Neural progenitor cell (in vitro differentiated cells): ENCODE measurements at regions not wholly inside any gene's neighbourhood (a gene's known extent, or its start where the extent isn't known, plus 50 kb on each side); places are given as distances from the start of the nearest gene placed in this dataset.

Experiments used
- DNase-seq: peaks from one replicate; pipeline ENCODE4 v3.0.0-alpha.2; 2016; ENCODE audit warnings: low spot score
- H2AFZ ChIP-seq: fragments of 200-600 bp; sonication (generic); replicated peaks from 2 replicates; pipeline ENCODE4 v1.6.1; 2016; ENCODE audit warnings: antibody characterized with exemption
- H3F3A ChIP-seq: fragments of 200-600 bp; sonication (generic); 2 replicates; pipeline ENCODE4 v1.6.1; 2016; ENCODE audit warnings: antibody characterized with exemption, low read depth
- H3K27ac ChIP-seq: fragments of 200-600 bp; sonication (generic); 2 replicates; pipeline ENCODE4 v1.5.1; 2016; ENCODE audit warnings: mild to moderate bottlenecking
- H3K27me3 ChIP-seq: fragments of 200-600 bp; sonication (generic); 2 replicates; pipeline ENCODE4 v1.6.1; 2016; ENCODE audit warnings: mild to moderate bottlenecking, moderate library complexity
- H3K36me3 ChIP-seq: fragments of 200-600 bp; sonication (generic); 2 replicates; pipeline ENCODE4 v1.5.1; 2016
- H3K4me1 ChIP-seq: fragments of 200-600 bp; sonication (generic); 2 replicates; pipeline ENCODE4 v1.6.1; 2016; ENCODE audit warnings: mixed run types
- H3K4me2 ChIP-seq: fragments of 200-600 bp; sonication (generic); 2 replicates; pipeline ENCODE4 v1.6.1; 2016
- H3K4me3 ChIP-seq: fragments of 200-600 bp; sonication (generic); 2 replicates; pipeline ENCODE4 v1.5.1; 2016
- H3K79me2 ChIP-seq: fragments of 200-600 bp; sonication (generic); 2 replicates; pipeline ENCODE4 v1.6.1; 2016; ENCODE audit warnings: low read depth
- H3K9ac ChIP-seq: fragments of 200-600 bp; sonication (generic); 2 replicates; pipeline ENCODE4 v1.6.1; 2016
- H3K9me3 ChIP-seq: fragments of 200-600 bp; sonication (generic); 2 replicates; pipeline ENCODE4 v1.5.1; 2016; ENCODE audit warnings: low read depth
- H4K20me1 ChIP-seq: fragments of 200-600 bp; sonication (generic); 2 replicates; pipeline ENCODE4 v1.6.1; 2016; ENCODE audit warnings: low read depth
- H3K27ac Mint-ChIP-seq: 3 replicates; pipeline ENCODE4 v1.8.0; 2021; ENCODE audit warnings: mixed read lengths
- H3K27me3 Mint-ChIP-seq: 2 replicates; pipeline ENCODE4 v1.8.0; 2022; ENCODE audit warnings: low read depth, mild to moderate bottlenecking, inconsistent platforms, moderate library complexity, mixed read lengths; ENCODE audit not compliant: insufficient read depth
- H3K36me3 Mint-ChIP-seq: 3 replicates; pipeline ENCODE4 v1.8.0; 2021; ENCODE audit warnings: mixed read lengths
- H3K4me1 Mint-ChIP-seq: 3 replicates; pipeline ENCODE4 v1.8.0; 2021; ENCODE audit warnings: mixed read lengths
- H3K4me3 Mint-ChIP-seq: 3 replicates; pipeline ENCODE4 v1.8.0; 2021; ENCODE audit warnings: mild to moderate bottlenecking, moderate library complexity, mixed read lengths
- H3K9me3 Mint-ChIP-seq: 3 replicates; pipeline ENCODE4 v1.8.0; 2020; ENCODE audit warnings: mixed read lengths
- EZH2 ChIP-seq: fragments of 200-600 bp; sonication (generic); IDR thresholded peaks from 2 replicates; pipeline ENCODE4 v1.6.1; 2017; ENCODE audit warnings: antibody characterized with exemption, mild to moderate bottlenecking, moderate library complexity
- EZH2phosphoT487 ChIP-seq: fragments of 200-600 bp; sonication (generic); IDR thresholded peaks from 2 replicates; pipeline ENCODE4 v1.6.1; 2017; ENCODE audit warnings: antibody characterized with exemption
- TF ChIP-seq, protein P1 (sequence below): fragments of 200-600 bp; sonication (generic); IDR thresholded peaks from 2 replicates; pipeline ENCODE4 v1.5.1; 2017; ENCODE audit warnings: antibody characterized with exemption, mild to moderate bottlenecking

DNA sequence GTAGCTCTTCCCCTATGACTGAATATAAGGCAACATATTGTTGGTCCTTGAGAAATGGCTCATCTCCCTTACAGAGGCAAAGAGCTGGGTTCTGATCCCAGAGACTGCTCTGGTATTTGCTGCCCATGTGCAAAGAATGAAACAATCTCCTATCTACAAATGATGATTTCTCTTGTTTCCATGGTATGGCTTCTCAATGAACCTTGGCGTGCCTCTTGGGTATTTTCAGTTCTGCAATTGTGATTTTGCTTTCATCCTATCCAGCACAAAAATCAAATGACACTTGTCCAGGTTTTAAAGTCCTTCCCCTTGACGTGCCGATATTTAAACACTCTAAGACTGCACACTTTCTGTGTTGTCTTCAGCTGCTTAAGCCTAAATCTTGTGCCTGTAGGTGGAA, 109.8 kb upstream of the NR2F2 start:
- H3K4me2 ChIP-seq, result no peak overlapping the region
- H3K27ac Mint-ChIP-seq, result no peak overlapping the region

GRCh38 chr15:96222981-96223380, 107.5 kb upstream of the NR2F2 start:
- Histone ChIP-seq H3K36me3 (no peaks in the 10 kb centered on the region), H3K4me1 (peaks cover 13% of the 10 kb centered on the region), H3F3A (no peaks in the 10 kb centered on the region), H3K27me3 (no peaks in the 10 kb centered on the region), H3K9ac (no peak overlapping the region), H4K20me1 (no peaks in the 10 kb centered on the region), H3K4me2 (no peak overlapping the region), H3K27ac (no peak overlapping the region), H3K4me3 (no peak overlapping the region), H3K9me3 (no peaks in the 10 kb centered on the region), H2AFZ (no peak overlapping the region), H3K79me2 (no peaks in the 10 kb centered on the region)
- Mint-ChIP-seq H3K4me3 (no peak overlapping the region), H3K27me3 (peaks cover 3% of the 10 kb centered on the region), H3K4me1 (peaks cover 4% of the 10 kb centered on the region), H3K9me3 (no peaks in the 10 kb centered on the region), H3K36me3 (peaks cover 3% of the 10 kb centered on the region), H3K27ac (no peak overlapping the region)
- TF ChIP-seq EZH2 (no peak), EZH2phosphoT487 (no peak)
- DNase-seq, result no peak

More for the DNA sequence above, 109.8 kb upstream of the NR2F2 start:
- TF ChIP-seq EZH2phosphoT487 (no peak), EZH2 (no peak)
- TF ChIP-seq, protein P1, sequence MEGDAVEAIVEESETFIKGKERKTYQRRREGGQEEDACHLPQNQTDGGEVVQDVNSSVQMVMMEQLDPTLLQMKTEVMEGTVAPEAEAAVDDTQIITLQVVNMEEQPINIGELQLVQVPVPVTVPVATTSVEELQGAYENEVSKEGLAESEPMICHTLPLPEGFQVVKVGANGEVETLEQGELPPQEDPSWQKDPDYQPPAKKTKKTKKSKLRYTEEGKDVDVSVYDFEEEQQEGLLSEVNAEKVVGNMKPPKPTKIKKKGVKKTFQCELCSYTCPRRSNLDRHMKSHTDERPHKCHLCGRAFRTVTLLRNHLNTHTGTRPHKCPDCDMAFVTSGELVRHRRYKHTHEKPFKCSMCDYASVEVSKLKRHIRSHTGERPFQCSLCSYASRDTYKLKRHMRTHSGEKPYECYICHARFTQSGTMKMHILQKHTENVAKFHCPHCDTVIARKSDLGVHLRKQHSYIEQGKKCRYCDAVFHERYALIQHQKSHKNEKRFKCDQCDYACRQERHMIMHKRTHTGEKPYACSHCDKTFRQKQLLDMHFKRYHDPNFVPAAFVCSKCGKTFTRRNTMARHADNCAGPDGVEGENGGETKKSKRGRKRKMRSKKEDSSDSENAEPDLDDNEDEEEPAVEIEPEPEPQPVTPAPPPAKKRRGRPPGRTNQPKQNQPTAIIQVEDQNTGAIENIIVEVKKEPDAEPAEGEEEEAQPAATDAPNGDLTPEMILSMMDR, result no peak
- Histone ChIP-seq H3K4me1 (peaks cover 4% of the 10 kb centered on the region), H3K9ac (no peak overlapping the region), H3K9me3 (no peaks in the 10 kb centered on the region), H3K79me2 (no peaks in the 10 kb centered on the region), H3K4me3 (no peak overlapping the region), H3K36me3 (no peaks in the 10 kb centered on the region), H3F3A (no peaks in the 10 kb centered on the region), H3K27ac (no peak overlapping the region), H4K20me1 (no peaks in the 10 kb centered on the region), H2AFZ (no peak overlapping the region), H3K27me3 (no peaks in the 10 kb centered on the region)
- no peaks in the 10 kb centered on the region for H3K4me1 Mint-ChIP-seq
- no peak overlapping the region for H3K4me3 Mint-ChIP-seq
- H3K27me3 Mint-ChIP-seq, result peaks cover 5% of the 10 kb centered on the region
- H3K36me3 Mint-ChIP-seq, result peaks cover 7% of the 10 kb centered on the region
- no peak for DNase-seq
- no peaks in the 10 kb centered on the region for H3K9me3 Mint-ChIP-seq

DNA sequence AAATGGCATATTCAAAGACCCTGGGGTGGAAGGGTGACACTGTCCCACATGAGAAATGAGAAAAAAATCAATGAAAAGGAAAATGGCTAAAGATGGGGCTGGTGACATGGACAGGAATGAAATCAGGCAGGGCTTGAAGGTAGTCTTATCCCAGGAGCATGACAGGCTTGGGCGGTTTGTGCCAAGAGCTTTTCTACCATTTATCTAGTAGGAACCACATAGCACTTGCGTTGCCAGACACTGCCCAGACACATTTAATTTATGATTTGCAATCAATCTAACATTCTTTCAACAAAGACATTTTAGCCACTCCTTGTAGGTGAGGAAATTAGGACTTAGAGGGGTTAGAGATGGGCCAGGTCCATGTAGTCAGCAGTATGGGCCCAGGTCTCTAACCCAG, 106.6 kb upstream of the NR2F2 start:
- Mint-ChIP-seq H3K9me3 (no peaks in the 10 kb centered on the region), H3K36me3 (peaks cover under 1% of the 10 kb centered on the region), H3K4me3 (no peak overlapping the region), H3K27me3 (peaks cover 6% of the 10 kb centered on the region), H3K27ac (no peak overlapping the region), H3K4me1 (peaks cover 4% of the 10 kb centered on the region)
- H3K4me1 ChIP-seq, result peaks cover 13% of the 10 kb centered on the region
- no peak overlapping the region for H3K4me3 ChIP-seq
- H3K27ac ChIP-seq, result no peak overlapping the region
- no peak overlapping the region for H2AFZ ChIP-seq
- TF ChIP-seq EZH2phosphoT487 (no peak), EZH2 (no peak)
- TF ChIP-seq, protein P1, result no peak
- H3K27me3 ChIP-seq, result no peaks in the 10 kb centered on the region
- no peak overlapping the region for H3K9ac ChIP-seq
- no peaks in the 10 kb centered on the region for H3F3A ChIP-seq
- DNase-seq, result no peak
- no peaks in the 10 kb centered on the region for H4K20me1 ChIP-seq
- no peak overlapping the region for H3K4me2 ChIP-seq
- H3K36me3 ChIP-seq, result no peaks in the 10 kb centered on the region
- H3K9me3 ChIP-seq, result no peaks in the 10 kb centered on the region
- no peaks in the 10 kb centered on the region for H3K79me2 ChIP-seq

DNA sequence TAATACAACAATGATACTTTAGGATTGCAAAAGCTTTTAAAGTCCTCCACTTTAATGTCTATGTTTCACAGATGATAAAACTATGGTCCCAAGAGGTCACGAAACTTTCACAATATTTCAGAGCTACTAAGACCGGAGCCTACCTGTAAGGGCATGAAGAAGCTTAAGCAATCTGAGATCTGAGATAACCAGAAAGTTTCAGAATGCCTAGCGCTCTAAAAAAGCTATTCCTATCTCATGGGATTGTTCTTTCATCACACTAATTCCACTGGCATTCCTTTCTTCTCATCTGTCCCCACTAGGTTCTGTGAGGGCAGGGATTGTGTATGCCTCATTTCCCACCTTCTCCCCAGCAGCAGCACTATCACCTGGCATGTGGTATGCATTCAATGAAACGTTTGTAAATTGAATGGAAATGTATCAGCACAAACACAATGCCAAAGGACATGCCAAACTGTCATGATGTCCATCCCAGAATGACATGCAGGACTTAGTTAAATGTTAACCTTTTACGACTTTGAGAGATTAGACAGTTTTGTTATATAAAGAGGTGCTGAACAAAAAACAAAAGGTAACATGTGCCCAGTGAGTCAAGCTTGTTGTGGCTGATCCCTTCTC, 104.7 kb upstream of the NR2F2 start:
- Histone ChIP-seq H3K9ac (no peak overlapping the region), H3K36me3 (no peaks in the 10 kb centered on the region), H3K4me3 (no peak overlapping the region), H3F3A (no peaks in the 10 kb centered on the region), H3K4me1 (peaks cover 13% of the 10 kb centered on the region), H3K27ac (no peak overlapping the region), H3K79me2 (no peaks in the 10 kb centered on the region), H3K9me3 (no peaks in the 10 kb centered on the region), H4K20me1 (no peaks in the 10 kb centered on the region), H3K27me3 (no peaks in the 10 kb centered on the region), H3K4me2 (peak overlapping the region; percentile 23), H2AFZ (no peak overlapping the region)
- no peaks in the 10 kb centered on the region for H3K9me3 Mint-ChIP-seq
- peaks cover 4% of the 10 kb centered on the region for H3K4me1 Mint-ChIP-seq
- no peaks in the 10 kb centered on the region for H3K36me3 Mint-ChIP-seq
- peaks cover 6% of the 10 kb centered on the region for H3K27me3 Mint-ChIP-seq
- DNase-seq, result peak; percentile 30
- H3K27ac Mint-ChIP-seq, result no peak overlapping the region
- H3K4me3 Mint-ChIP-seq, result no peak overlapping the region
- TF ChIP-seq EZH2, result no peak
- no peak for TF ChIP-seq EZH2phosphoT487
- TF ChIP-seq, protein P1, result no peak
